ACHN (cell line): ENCODE measurements at regions not wholly inside any gene's neighbourhood (a gene's known extent, or its start where the extent isn't known, plus 50 kb on each side); places are given as distances from the start of the nearest gene placed in this dataset.

Experiments
- DNase-seq: peaks from one replicate; pipeline ENCODE4 v3.0.0-alpha.2; 2015
- in situ Hi-C: cut with HindIII; loops from 2 replicates; pipeline ENCODE4 v1.10.0; 2017; ENCODE audit warnings: low sequenced_read_pairs, low pct_ligation_motif_present, low pct_unique_long_range_greater_than_20kb

DNA sequence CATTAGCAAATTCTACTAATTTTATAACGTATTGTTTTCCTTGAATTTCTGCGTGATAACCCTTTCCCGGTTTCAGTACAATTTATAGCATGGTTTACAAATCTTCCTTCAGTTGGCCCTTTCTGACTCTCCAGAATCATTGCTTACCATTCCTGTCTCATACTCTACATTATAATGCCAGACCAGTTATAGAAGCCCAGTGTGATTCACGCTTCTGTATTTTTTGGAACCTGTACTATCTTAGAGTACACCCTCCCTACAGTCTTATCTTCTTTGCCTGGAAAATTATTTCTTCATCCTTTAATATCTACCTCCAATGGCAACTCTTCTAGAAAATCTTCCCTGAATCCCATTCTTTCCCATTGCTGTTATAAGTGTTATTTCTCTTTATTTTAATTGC is 391.6 kb upstream of the SYT4 start:
- in situ Hi-C loops: no loop called here
- DNase-seq: no peak

- no peak for DNase-seq
- in situ Hi-C loops: no loop called here
These were observed 394.1 kb upstream of the SYT4 start for GRCh38 chr18:43671431-43671830.

- DNase-seq: no peak
- in situ Hi-C loops: no loop called here
These were observed 402.8 kb upstream of the SYT4 start for GRCh38 chr18:43680096-43680495.

DNA sequence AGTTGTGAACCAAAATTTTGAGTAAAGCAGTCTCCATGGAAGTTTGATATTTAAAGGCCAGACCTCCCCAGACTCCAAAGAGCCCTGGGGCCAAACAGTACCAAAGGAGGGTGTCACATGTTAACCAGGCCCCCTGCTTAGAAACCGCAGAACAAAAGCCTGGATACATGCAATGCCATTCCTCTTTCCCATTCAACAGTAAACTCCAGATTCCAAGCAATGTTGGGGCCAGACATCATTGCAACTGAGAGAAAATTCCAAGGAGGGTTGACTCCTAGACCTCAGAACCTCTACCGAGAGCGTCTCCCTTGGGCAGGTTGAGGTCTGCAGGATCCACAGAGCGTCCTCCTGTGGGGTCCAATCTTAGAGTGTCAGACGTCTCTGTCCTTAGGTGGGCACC is 404.4 kb upstream of the SYT4 start:
- in situ Hi-C loops: no loop called here
- DNase-seq: no peak

- in situ Hi-C loops: no loop called here
- DNase-seq: no peak
These were observed 404.9 kb upstream of the SYT4 start for GRCh38 chr18:43682196-43682595.

GRCh38 chr18:43686709-43687108 is 409.4 kb upstream of the SYT4 start:
- DNase-seq: no peak
- in situ Hi-C loops: no loop called here

GRCh38 chr18:43692099-43692690 is 414.9 kb upstream of the SYT4 start:
- in situ Hi-C loops: no loop called here
- no peak for DNase-seq

GRCh38 chr18:43702399-43702798 is 425.1 kb upstream of the SYT4 start:
- DNase-seq: no peak
- in situ Hi-C loops: no loop called here

DNA sequence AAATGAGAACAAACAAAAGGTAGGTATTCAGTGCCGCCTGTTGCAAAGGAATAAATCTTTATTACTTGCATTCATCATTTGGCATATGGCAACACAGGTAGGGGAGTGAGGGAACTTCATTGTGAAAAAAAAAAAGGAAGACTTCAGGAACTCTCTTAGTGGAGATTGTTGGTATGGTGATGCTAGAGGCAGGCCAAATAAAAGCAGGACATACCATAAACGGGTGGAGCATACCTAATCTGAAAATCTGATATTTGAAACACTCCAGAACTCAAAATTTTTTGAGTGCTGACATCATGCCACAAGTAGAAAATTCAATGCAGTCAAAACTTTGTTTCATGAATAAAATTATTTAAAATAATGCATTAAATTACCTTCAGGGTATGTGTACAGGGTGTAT is 425.8 kb upstream of the SYT4 start:
- in situ Hi-C loops: no loop called here

GRCh38 chr18:43705850-43706249 is 428.6 kb upstream of the SYT4 start:
- in situ Hi-C loops: no loop called here
- DNase-seq: no peak

More for the DNA sequence above, 425.8 kb upstream of the SYT4 start:
- no peak for DNase-seq

GRCh38 chr18:43710135-43710534 is 432.8 kb upstream of the SYT4 start:
- DNase-seq: no peak
- in situ Hi-C loops: no loop called here

DNA sequence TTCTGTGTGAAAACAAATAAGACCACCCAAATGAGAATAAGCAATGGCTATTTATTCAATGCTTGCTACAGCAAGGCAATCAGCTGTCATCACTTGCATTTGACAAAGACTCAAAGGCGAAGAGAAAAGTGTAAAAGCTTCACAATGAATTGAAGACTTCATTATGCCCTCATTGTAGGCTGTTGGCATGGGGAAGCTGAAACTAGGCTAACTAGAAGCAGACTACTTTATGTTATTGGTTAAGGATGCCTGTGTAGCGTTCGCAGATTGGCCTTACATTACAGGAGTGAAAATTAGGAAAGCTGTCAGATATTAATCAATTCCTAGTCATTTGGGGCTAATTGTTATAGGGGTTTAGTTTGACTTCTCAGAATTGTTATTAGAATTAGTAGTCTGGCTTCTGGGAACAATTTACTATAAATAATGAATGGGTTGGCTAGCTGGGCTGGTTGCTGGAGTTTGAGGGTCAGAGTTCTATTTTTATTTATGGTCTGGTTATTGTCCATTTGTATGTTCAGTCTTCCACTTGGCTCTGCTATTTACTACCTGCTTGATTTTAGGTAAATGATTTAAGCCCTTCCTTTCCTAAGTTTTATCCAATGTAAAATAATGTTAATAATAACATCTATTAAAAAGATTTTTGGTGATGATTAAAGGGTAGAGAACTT is 437.2 kb upstream of the SYT4 start:
- in situ Hi-C loops: no loop called here
- no peak for DNase-seq

- DNase-seq: no peak
- in situ Hi-C loops: no loop called here
These were observed 442.0 kb upstream of the SYT4 start for GRCh38 chr18:43719267-43719795.

- no peak for DNase-seq
These were observed 442.8 kb upstream of the SYT4 start for GRCh38 chr18:43720041-43720440.

GRCh38 chr18:43735570-43735969 is 458.3 kb upstream of the SYT4 start:
- in situ Hi-C loops: no loop called here
- no peak for DNase-seq

More at GRCh38 chr18:43720041-43720440, 442.8 kb upstream of the SYT4 start:
- in situ Hi-C loops: no loop called here

GRCh38 chr18:43744960-43745745 is 467.9 kb upstream of the SYT4 start:
- DNase-seq: no peak
- in situ Hi-C loops: no loop called here

GRCh38 chr18:43751203-43751602 is 473.9 kb upstream of the SYT4 start:
- no peak for DNase-seq
- in situ Hi-C loops: no loop called here

DNA sequence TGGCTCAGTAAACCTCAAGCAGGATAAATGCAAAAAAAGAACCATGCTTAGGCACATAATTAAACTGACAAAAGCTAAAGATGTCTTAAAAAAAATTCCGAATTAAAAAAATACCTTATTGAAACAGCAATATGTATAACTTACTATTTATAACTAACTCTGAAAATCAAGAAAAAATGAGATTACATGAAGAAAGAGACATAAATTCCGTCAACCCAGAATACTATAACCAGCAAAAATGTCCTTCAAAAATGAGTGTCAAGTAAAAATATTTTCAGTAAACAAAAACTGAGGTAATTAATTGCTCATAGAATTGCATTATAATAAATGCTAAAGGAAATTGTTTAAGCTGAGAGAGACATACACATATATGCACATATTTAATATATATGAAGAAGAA is 474.5 kb upstream of the SYT4 start:
- DNase-seq: no peak
- in situ Hi-C loops: no loop called here

DNA sequence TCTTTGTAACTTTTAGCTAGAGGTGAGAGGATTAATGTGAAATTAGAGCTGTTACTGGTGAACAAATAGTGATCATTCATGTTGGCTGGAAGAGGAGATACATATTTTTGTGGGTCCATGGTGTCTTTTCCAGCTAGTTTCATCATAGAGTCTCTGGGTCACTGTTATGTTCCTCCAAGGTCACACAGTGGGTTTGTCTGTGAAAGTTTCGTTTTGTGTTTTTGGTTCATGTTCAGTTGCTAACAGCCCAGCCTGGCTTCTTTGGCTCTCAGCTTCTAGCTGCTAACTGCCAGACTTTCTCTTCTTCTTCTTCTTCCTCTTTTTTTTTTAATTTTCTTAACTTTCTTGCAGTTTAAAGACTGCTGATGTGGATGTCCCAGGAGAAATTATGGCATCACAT is 480.0 kb upstream of the SYT4 start:
- in situ Hi-C loops: no loop called here
- no peak for DNase-seq

- in situ Hi-C loops: no loop called here
- no peak for DNase-seq
These were observed 481.4 kb upstream of the SYT4 start for GRCh38 chr18:43758734-43759133.
